CD4-positive, alpha-beta T cell (primary cell): ENCODE measurements at regions not wholly inside any gene's neighbourhood (a gene's known extent, or its start where the extent isn't known, plus 50 kb on each side); places are given as distances from the start of the nearest gene placed in this dataset.

Experiments
- ATAC-seq: fragments of 200-7000 bp; cut with Tn5 transposase; one replicate; pipeline ENCODE4 v1.10.0; 2022; ENCODE audit warnings: mild to moderate bottlenecking; ENCODE audit not compliant: poor library complexity
- CTCF ChIA-PET: fragments of 350-600 bp; sonication (Branson Sonifier 250); formaldehyde crosslinking; loops from one replicate; lab custom pipeline; 2021; ENCODE audit warnings: antibody characterized with exemption, inconsistent platforms; lab: Charles Lee
- POLR2A ChIA-PET: fragments of 350-600 bp; sonication (Branson Sonifier 250); formaldehyde crosslinking; loops from one replicate; lab custom pipeline; 2021; ENCODE audit warnings: antibody characterized with exemption, inconsistent platforms; lab: Charles Lee
- DNase-seq, 14 experiments: peaks; one replicate each; pipeline ENCODE4 v3.0.0-alpha.2; 2013 to 2020; ENCODE audit warnings: mixed read lengths in 2 of 14
- H3K27ac ChIP-seq, 2 donors: one replicate each; pipeline versions ENCODE4 v1.5.1 to v1.7.0; 2013; ENCODE audit warnings: low read length in 2 of 2, low read depth in 1 of 2, mild to moderate bottlenecking in 1 of 2
- H3K27me3 ChIP-seq, 2 experiments: 1 replicate in 1 of 2; 2 replicates in 1 of 2; pipeline versions ENCODE4 v1.6.1 to v1.7.0; 2013; ENCODE audit warnings: low read length in 2 of 2, control low read depth in 1 of 2, mild to moderate bottlenecking in 1 of 2, moderate library complexity in 1 of 2; ENCODE audit not compliant: insufficient read depth in 2 of 2, control insufficient read depth in 1 of 2
- H3K36me3 ChIP-seq: one replicate; pipeline ENCODE4 v1.6.1; 2013; ENCODE audit warnings: low read length, control low read depth; ENCODE audit not compliant: insufficient read depth
- H3K4me1 ChIP-seq: one replicate; pipeline ENCODE4 v1.6.1; 2013; ENCODE audit warnings: low read length, control low read depth; ENCODE audit not compliant: insufficient read depth
- H3K4me3 ChIP-seq: one replicate; pipeline ENCODE4 v1.5.1; 2013; ENCODE audit warnings: mild to moderate bottlenecking, low read length, moderate library complexity
- H3K9me3 ChIP-seq, 2 experiments: 1 replicate in 1 of 2; 2 replicates in 1 of 2; pipeline versions ENCODE4 v1.6.1 to v1.7.0; 2013; ENCODE audit warnings: low read length in 2 of 2, mild to moderate bottlenecking in 2 of 2, control low read depth in 1 of 2, moderate library complexity in 1 of 2; ENCODE audit not compliant: control insufficient read depth in 1 of 2, insufficient read depth in 1 of 2
- H3K27ac Mint-ChIP-seq: one replicate; pipeline ENCODE4 v1.8.0; 2020; ENCODE audit warnings: mixed read lengths
- H3K27me3 Mint-ChIP-seq: one replicate; pipeline ENCODE4 v1.8.0; 2021; ENCODE audit warnings: mixed read lengths
- H3K36me3 Mint-ChIP-seq: one replicate; pipeline ENCODE4 v1.8.0; 2021; ENCODE audit warnings: low read depth, mixed read lengths
- H3K4me1 Mint-ChIP-seq: one replicate; pipeline ENCODE4 v1.8.0; 2021; ENCODE audit warnings: low read depth, mixed read lengths
- H3K4me3 Mint-ChIP-seq: one replicate; pipeline ENCODE4 v1.8.0; 2020; ENCODE audit warnings: mild to moderate bottlenecking, mixed read lengths
- H3K9me3 Mint-ChIP-seq: one replicate; pipeline ENCODE4 v1.8.0; 2020; ENCODE audit warnings: mixed read lengths
- CTCF ChIP-seq: fragments of 200-600 bp; IDR thresholded peaks from one replicate; pipeline ENCODE4 v1.8.0; 2022; ENCODE audit warnings: antibody characterized with exemption, mild to moderate bottlenecking
- intact Hi-C, 2 experiments: fragments of 100-400 bp; cut with DNase I in 1 of 2; cut with micrococcal nuclease in 1 of 2; formaldehyde crosslinking; loops; one replicate each; pipeline versions ENCODE4 v1.15.1 to v1.9.0; 2023 to 2025; cut with DNase I, micrococcal nuclease

- H3K36me3 ChIP-seq: no peaks in the 10 kb centered on the region
- no peaks in the 10 kb centered on the region for H3K4me1 ChIP-seq
- no peaks in the 10 kb centered on the region for H3K36me3 Mint-ChIP-seq
- H3K27me3 ChIP-seq: peaks cover 0 to 2% of the 10 kb centered on the region in 2 experiments
- ATAC-seq (no peak), DNase-seq (no peak)
- CTCF ChIA-PET: no interaction called here
- POLR2A ChIA-PET: no interaction called here
- no peak overlapping the region for H3K27ac ChIP-seq
- intact Hi-C loops: no loop called here
- H3K27ac Mint-ChIP-seq: no peak overlapping the region
- no peak for TF ChIP-seq CTCF
- no peaks in the 10 kb centered on the region for H3K9me3 ChIP-seq
- H3K9me3 Mint-ChIP-seq: no peaks in the 10 kb centered on the region
- H3K27me3 Mint-ChIP-seq: peaks cover 29% of the 10 kb centered on the region
- no peak overlapping the region for H3K4me3 Mint-ChIP-seq
- H3K4me3 ChIP-seq: no peak overlapping the region
- H3K4me1 Mint-ChIP-seq: no peaks in the 10 kb centered on the region
Observed at GRCh38 chr11:32309530-32310213, 125.7 kb downstream of the WT1 start.

- ATAC-seq (no peak), DNase-seq (no peak)
- Histone ChIP-seq H3K9me3 (no peaks in the 10 kb centered on the region), H3K36me3 (no peaks in the 10 kb centered on the region), H3K27ac (no peak overlapping the region), H3K4me3 (no peak overlapping the region), H3K4me1 (no peaks in the 10 kb centered on the region), H3K27me3 (peaks cover 0 to 2% of the 10 kb centered on the region in 2 experiments)
- H3K36me3 Mint-ChIP-seq: no peaks in the 10 kb centered on the region
- no peak overlapping the region for H3K4me3 Mint-ChIP-seq
- H3K27me3 Mint-ChIP-seq: peaks cover 31% of the 10 kb centered on the region
- no peak for TF ChIP-seq CTCF
- CTCF ChIA-PET: no interaction called here
- POLR2A ChIA-PET: no interaction called here
- H3K4me1 Mint-ChIP-seq: no peaks in the 10 kb centered on the region
- intact Hi-C loops: no loop called here
- no peaks in the 10 kb centered on the region for H3K9me3 Mint-ChIP-seq
- no peak overlapping the region for H3K27ac Mint-ChIP-seq
Observed at GRCh38 chr11:32310214-32310601, 125.1 kb downstream of the WT1 start.

GRCh38 chr11:32311346-32312065 is 123.8 kb downstream of the WT1 start:
- H3K4me3 Mint-ChIP-seq: no peak overlapping the region
- H3K9me3 Mint-ChIP-seq: no peaks in the 10 kb centered on the region
- H3K36me3 ChIP-seq: no peaks in the 10 kb centered on the region
- no peaks in the 10 kb centered on the region for H3K9me3 ChIP-seq
- H3K36me3 Mint-ChIP-seq: no peaks in the 10 kb centered on the region
- DNase-seq (no peak), ATAC-seq (no peak)
- H3K27ac ChIP-seq: no peak overlapping the region
- ChIA-PET POLR2A (no interaction called here), CTCF (no interaction called here)
- no peak overlapping the region for H3K27ac Mint-ChIP-seq
- H3K27me3 ChIP-seq: peaks cover 0 to 2% of the 10 kb centered on the region in 2 experiments
- H3K4me1 ChIP-seq: no peaks in the 10 kb centered on the region
- H3K27me3 Mint-ChIP-seq: peaks cover 31% of the 10 kb centered on the region
- no peaks in the 10 kb centered on the region for H3K4me1 Mint-ChIP-seq
- no peak overlapping the region for H3K4me3 ChIP-seq
- TF ChIP-seq CTCF: no peak
- intact Hi-C loops: no loop called here
